H9 (cell line): ENCODE measurements at regions not wholly inside any gene's neighbourhood (a gene's known extent, or its start where the extent isn't known, plus 50 kb on each side); places are given as distances from the start of the nearest gene placed in this dataset.

ENCODE experiments used
- DNase-seq: peaks from one replicate; pipeline ENCODE4 v3.0.0-alpha.2; 2017
- H2AFZ ChIP-seq: one replicate; pipeline ENCODE4 v1.6.1; 2013; ENCODE audit warnings: mild to moderate bottlenecking, low read length, control low read depth, moderate library complexity
- H2AK5ac ChIP-seq: 2 replicates; pipeline ENCODE4 v1.6.1; 2013; ENCODE audit warnings: low read length, control low read depth, mixed read lengths; ENCODE audit not compliant: insufficient read length
- H2BK120ac ChIP-seq: one replicate; pipeline ENCODE4 v1.6.1; 2013; ENCODE audit warnings: low read depth, mild to moderate bottlenecking, low read length, control low read depth, inconsistent platforms; ENCODE audit not compliant: poor library complexity, severe bottlenecking
- H2BK12ac ChIP-seq: 2 replicates; pipeline ENCODE4 v1.6.1; 2013; ENCODE audit warnings: low read length, control low read depth, mixed read lengths, low read depth; ENCODE audit not compliant: insufficient read length
- H2BK15ac ChIP-seq: 2 replicates; pipeline ENCODE4 v1.6.1; 2013; ENCODE audit warnings: low read depth, low read length, control low read depth
- H2BK20ac ChIP-seq: one replicate; pipeline ENCODE4 v1.6.1; 2013; ENCODE audit warnings: low read depth, mild to moderate bottlenecking, low read length, control low read depth, inconsistent platforms; ENCODE audit not compliant: poor library complexity, severe bottlenecking
- H2BK5ac ChIP-seq: 2 replicates; pipeline ENCODE4 v1.6.1; 2013; ENCODE audit warnings: low read length, control low read depth, mixed read lengths; ENCODE audit not compliant: insufficient read length
- H3K14ac ChIP-seq: 2 replicates; pipeline ENCODE4 v1.6.1; 2013; ENCODE audit warnings: low read length, control low read depth; ENCODE audit not compliant: insufficient read depth
- H3K18ac ChIP-seq: 2 replicates; pipeline ENCODE4 v1.6.1; 2013; ENCODE audit warnings: low read depth, mild to moderate bottlenecking, mixed read lengths, low read length, control low read depth; ENCODE audit not compliant: insufficient read length
- H3K23ac ChIP-seq: 2 replicates; pipeline ENCODE4 v1.6.1; 2013; ENCODE audit warnings: low read length, control low read depth, mixed read lengths, low read depth; ENCODE audit not compliant: insufficient read length
- H3K23me2 ChIP-seq: 2 replicates; pipeline ENCODE4 v1.6.1; 2013; ENCODE audit warnings: low read depth, mild to moderate bottlenecking, mixed read lengths, low read length, control low read depth; ENCODE audit not compliant: insufficient read length, poor library complexity, severe bottlenecking
- H3K27ac ChIP-seq: 2 replicates; pipeline ENCODE4 v1.5.1; 2013; ENCODE audit warnings: low read length, control low read depth, mixed read lengths, low read depth; ENCODE audit not compliant: insufficient read length
- H3K27me3 ChIP-seq: 2 replicates; pipeline ENCODE4 v1.6.1; 2013; ENCODE audit warnings: low read length, control low read depth, inconsistent platforms; ENCODE audit not compliant: insufficient read depth
- H3K4ac ChIP-seq: 2 replicates; pipeline ENCODE4 v1.6.1; 2013; ENCODE audit warnings: low read depth, mild to moderate bottlenecking, control low read depth, inconsistent platforms, low read length, moderate library complexity
- H3K4me1 ChIP-seq: 2 replicates; pipeline ENCODE4 v1.6.1; 2013; ENCODE audit warnings: low read length, control low read depth, inconsistent platforms; ENCODE audit not compliant: insufficient read depth
- H3K4me2 ChIP-seq: 2 replicates; pipeline ENCODE4 v1.6.1; 2013; ENCODE audit warnings: low read length, control low read depth, mixed read lengths; ENCODE audit not compliant: insufficient read length, insufficient read depth
- H3K56ac ChIP-seq: 2 replicates; pipeline ENCODE4 v1.6.1; 2013; ENCODE audit warnings: low read depth, mild to moderate bottlenecking, mixed read lengths, low read length, control low read depth; ENCODE audit not compliant: insufficient read length
- H3K79me1 ChIP-seq: 2 replicates; pipeline ENCODE4 v1.6.1; 2013; ENCODE audit warnings: low read depth, mild to moderate bottlenecking, moderate library complexity, low read length, control low read depth, inconsistent platforms; ENCODE audit not compliant: insufficient read depth, poor library complexity, severe bottlenecking
- H3K79me2 ChIP-seq: 2 replicates; pipeline ENCODE4 v1.6.1; 2013; ENCODE audit warnings: low read length, control low read depth, inconsistent platforms; ENCODE audit not compliant: insufficient read depth
- H3K9ac ChIP-seq: 2 replicates; pipeline ENCODE4 v1.6.1; 2013; ENCODE audit warnings: low read length, control low read depth, mixed read lengths; ENCODE audit not compliant: insufficient read length; ENCODE audit errors: extremely low read depth
- H3K9me3 ChIP-seq: one replicate; pipeline ENCODE4 v1.6.1; 2013; ENCODE audit warnings: low read depth, low read length, inconsistent platforms; ENCODE audit not compliant: control insufficient read depth
- H3T11ph ChIP-seq: one replicate; pipeline ENCODE4 v1.6.1; 2013; ENCODE audit warnings: mild to moderate bottlenecking, low read length, control low read depth, inconsistent platforms
- H4K20me1 ChIP-seq: one replicate; pipeline ENCODE4 v1.6.1; 2013; ENCODE audit not compliant: control insufficient read depth, insufficient read length, insufficient read depth
- H4K5ac ChIP-seq: 2 replicates; pipeline ENCODE4 v1.6.1; 2013; ENCODE audit warnings: low read depth, mild to moderate bottlenecking, mixed read lengths, low read length, control low read depth; ENCODE audit not compliant: insufficient read length
- H4K8ac ChIP-seq: replicated peaks from 2 replicates; pipeline ENCODE4 v1.6.1; 2013; ENCODE audit warnings: low read length, control low read depth, mixed read lengths, low read depth; ENCODE audit not compliant: insufficient read length
- H4K91ac ChIP-seq: 2 replicates; pipeline ENCODE4 v1.6.1; 2013; ENCODE audit warnings: low read depth, mild to moderate bottlenecking, moderate library complexity, mixed read lengths, low read length, control low read depth; ENCODE audit not compliant: insufficient read length
- H3K27ac Mint-ChIP-seq, 3 experiments: 2 replicates in 2 of 3; 3 replicates in 1 of 3; pipeline ENCODE4 v1.8.0; 2020 to 2021; ENCODE audit warnings: mixed read lengths in 3 of 3, mild to moderate bottlenecking in 1 of 3, moderate library complexity in 1 of 3
- H3K27me3 Mint-ChIP-seq: 2 replicates; pipeline ENCODE4 v1.8.0; 2021; ENCODE audit warnings: low read depth, mild to moderate bottlenecking, moderate library complexity, mixed read lengths
- H3K36me3 Mint-ChIP-seq, 3 experiments: 2 replicates in 2 of 3; 3 replicates in 1 of 3; pipeline ENCODE4 v1.8.0; 2020 to 2021; ENCODE audit warnings: low read depth in 3 of 3, mixed read lengths in 3 of 3; ENCODE audit not compliant: insufficient read depth in 1 of 3
- H3K4me1 Mint-ChIP-seq, 2 experiments: 2 replicates each; pipeline ENCODE4 v1.8.0; 2020; ENCODE audit warnings: mixed read lengths in 2 of 2
- H3K4me3 Mint-ChIP-seq, 2 experiments: 2 replicates in 1 of 2; 3 replicates in 1 of 2; pipeline ENCODE4 v1.8.0; 2020 to 2021; ENCODE audit warnings: mild to moderate bottlenecking in 2 of 2, mixed read lengths in 2 of 2, moderate library complexity in 1 of 2
- H3K9me3 Mint-ChIP-seq, 2 experiments: 2 replicates in 1 of 2; 3 replicates in 1 of 2; pipeline ENCODE4 v1.8.0; 2020; ENCODE audit warnings: mild to moderate bottlenecking in 2 of 2, mixed read lengths in 2 of 2, moderate library complexity in 1 of 2
- CTCF ChIP-seq: fragments of 200-600 bp; sonication (generic); conservative IDR thresholded peaks from 3 replicates; pipeline ENCODE4 v1.8.0; 2021; ENCODE audit warnings: antibody characterized with exemption, mild to moderate bottlenecking
- WGBS: extraction: QIAGEN DNeasy Blood & Tissue Kit; methylation state at CpG from one replicate; pipeline ENCODE4 v1.1.7; 2013; ENCODE audit warnings: missing lambda C conversion rate, low lambda C conversion rate, mixed read lengths; ENCODE audit not compliant: insufficient read length; ENCODE audit errors: extremely low coverage; 5-methylcytosine and 5-hydroxymethylcytosine counted together

GRCh38 chr4:12206091-12206490 is 777.4 kb upstream of the HS3ST1 start:
- no peak overlapping the region for H2BK20ac ChIP-seq
- no peaks in the 10 kb centered on the region for H4K20me1 ChIP-seq
- H3K79me1 ChIP-seq, result no peaks in the 10 kb centered on the region
- no peak overlapping the region for H2BK15ac ChIP-seq
- Mint-ChIP-seq H3K27ac (no peak overlapping the region; a peak in 1 of 7 replicates), H3K4me1 (no peaks in the 10 kb centered on the region), H3K4me3 (no peak overlapping the region), H3K9me3 (no peaks in the 10 kb centered on the region; a peak in 1 of 5 replicates), H3K27me3 (no peaks in the 10 kb centered on the region), H3K36me3 (no peaks in the 10 kb centered on the region)
- no peak for TF ChIP-seq CTCF
- H3K14ac ChIP-seq, result no peak overlapping the region
- no peaks in the 10 kb centered on the region for H3K27me3 ChIP-seq
- no peak overlapping the region for H3K4me2 ChIP-seq
- no peak overlapping the region for H2BK5ac ChIP-seq
- no peak overlapping the region for H3K27ac ChIP-seq
- no peak overlapping the region for H3K56ac ChIP-seq
- no peak overlapping the region for H4K5ac ChIP-seq
- DNase-seq, result no peak
- H3K23me2 ChIP-seq, result no peaks in the 10 kb centered on the region
- no CpG with 5 or more reads among the region's 4 CpGs for WGBS
- no peak overlapping the region for H3T11ph ChIP-seq
- H3K9ac ChIP-seq, result no peak overlapping the region
- no peak overlapping the region for H2BK120ac ChIP-seq
- H3K18ac ChIP-seq, result no peak overlapping the region
- H4K91ac ChIP-seq, result no peak overlapping the region
- no peak overlapping the region for H2AK5ac ChIP-seq
- H3K79me2 ChIP-seq, result no peaks in the 10 kb centered on the region
- H3K9me3 ChIP-seq, result no peaks in the 10 kb centered on the region
- H3K4me1 ChIP-seq, result no peaks in the 10 kb centered on the region; the same call in 1 of the 2 replicates
- H3K23ac ChIP-seq, result no peak overlapping the region
- no peak overlapping the region for H3K4ac ChIP-seq
- no peak overlapping the region for H2BK12ac ChIP-seq
- no peak overlapping the region for H2AFZ ChIP-seq
- H4K8ac ChIP-seq, result no peak overlapping the region
